NOMO-1 (cell line): ENCODE measurements at regions not wholly inside any gene's neighbourhood (a gene's known extent, or its start where the extent isn't known, plus 50 kb on each side); places are given as distances from the start of the nearest gene placed in this dataset.
"Not testable (repeated sequence)": the region's sequence is repeated elsewhere in the genome, so short reads cannot be mapped to it uniquely, and the experiment has no call there.

Experiments used
- DNase-seq, 2 experiments: peaks; one replicate each; lab custom pipeline; 2025; ENCODE audit not compliant: unreplicated experiment in 2 of 2; lab: John Stamatoyannopoulos, UW

DNA sequence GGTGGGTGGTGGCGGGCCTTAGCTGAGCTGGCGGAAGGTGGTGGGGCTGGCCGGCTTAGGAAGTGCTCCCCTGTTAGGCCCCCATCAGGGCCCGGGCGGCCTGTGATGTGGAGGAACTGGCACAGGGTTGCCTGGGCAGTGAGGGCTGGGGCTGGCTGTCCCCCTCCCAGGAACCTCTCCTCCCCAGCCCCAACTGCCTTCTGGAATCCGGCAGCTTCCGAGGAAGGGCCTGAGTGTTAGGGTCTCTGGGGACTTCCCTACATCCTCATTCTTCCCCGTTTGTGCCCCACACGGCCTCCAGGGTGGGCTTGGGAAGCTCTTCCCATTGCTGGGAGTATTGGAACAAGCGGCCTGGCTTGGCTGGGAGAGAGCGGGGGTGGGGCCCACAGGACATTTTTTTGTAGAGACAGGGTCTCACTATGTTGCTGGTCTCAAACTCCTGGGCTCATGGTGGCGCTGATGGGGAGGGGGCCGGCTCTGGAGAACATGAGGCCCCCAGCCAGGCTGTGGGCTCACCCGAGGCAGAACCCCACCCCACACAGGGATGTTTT is 89.9 kb upstream of the CIBAR2 start:
- DNase-seq: no peak

- no peak for DNase-seq
These were observed 90.6 kb upstream of the CIBAR2 start for GRCh38 chr16:85202631-85203461.

DNA sequence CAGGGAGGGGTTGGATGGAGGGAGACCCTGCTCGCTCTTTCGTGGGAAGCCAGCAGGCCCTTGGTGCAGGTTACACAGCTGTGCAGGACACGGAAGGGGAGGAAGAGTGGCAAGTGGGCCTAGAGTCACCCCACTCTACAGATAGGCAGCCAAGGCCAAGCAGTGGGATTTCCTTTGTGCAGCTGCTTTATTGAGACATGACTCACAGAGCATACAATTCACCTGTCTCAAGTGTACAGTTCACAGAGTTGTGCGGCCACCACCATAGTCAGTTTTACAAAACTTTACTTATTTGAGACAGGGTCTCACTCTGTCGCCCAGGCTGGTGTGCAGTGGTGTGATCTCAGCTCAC is 91.2 kb upstream of the CIBAR2 start:
- DNase-seq: no peak

DNA sequence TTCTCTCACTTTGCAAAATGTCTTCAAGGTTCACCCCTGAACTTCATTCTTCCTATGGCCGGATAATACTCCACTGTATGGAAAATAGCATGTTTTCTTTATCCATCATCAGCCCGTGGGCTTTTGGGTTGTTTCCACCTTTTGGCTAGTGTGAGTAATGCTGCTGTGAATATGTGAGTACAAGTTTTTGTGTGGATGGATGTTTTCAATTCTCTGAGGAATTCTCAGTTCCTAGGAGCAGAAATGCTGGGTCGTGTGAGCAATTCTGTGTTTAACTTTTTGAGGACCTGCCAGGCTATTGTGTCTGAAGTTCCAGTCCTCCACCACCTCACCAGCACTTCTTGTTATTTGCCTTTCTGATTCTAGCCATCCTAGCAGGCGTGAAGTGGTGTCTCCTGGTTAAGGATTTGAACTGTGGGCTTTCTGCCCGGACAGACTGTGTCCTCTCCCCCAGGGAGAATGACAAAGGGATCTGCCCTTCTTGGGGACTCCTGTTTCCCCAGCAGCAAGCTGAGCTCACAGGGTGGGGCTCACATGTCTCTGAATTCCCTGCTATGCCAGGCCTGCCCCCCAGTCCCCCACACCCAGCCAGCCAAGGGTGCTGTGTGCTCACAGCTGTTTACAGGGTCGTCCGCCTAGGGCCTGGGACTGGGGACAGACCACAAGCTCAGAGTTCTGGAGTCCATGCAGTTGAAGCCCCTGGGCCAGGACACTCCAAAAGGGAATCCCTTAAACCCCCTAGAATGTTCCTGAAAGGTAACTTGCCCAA is 92.2 kb upstream of the CIBAR2 start:
- DNase-seq: no peak

DNA sequence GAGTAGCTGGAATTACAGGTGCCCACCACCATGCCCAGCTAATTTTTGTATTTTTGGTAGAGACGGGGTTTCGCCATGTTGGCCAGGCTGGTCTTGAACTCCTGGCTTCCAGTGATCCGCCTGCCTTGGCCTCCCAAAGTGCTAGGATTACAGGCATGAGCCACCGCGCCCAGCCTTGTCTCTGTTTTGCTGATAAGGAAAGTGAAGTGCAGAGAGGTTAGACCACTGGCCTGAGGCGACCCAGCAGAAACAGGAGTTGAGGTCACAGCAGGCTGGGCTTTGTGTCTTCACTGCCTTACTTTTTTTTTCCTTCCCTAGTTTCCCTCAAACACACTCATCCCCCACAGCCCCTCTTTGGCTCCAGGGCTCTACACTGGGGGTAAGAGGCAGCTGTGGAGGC is 93.0 kb upstream of the CIBAR2 start:
- DNase-seq: not testable (repeated sequence)

- DNase-seq: no peak
These were observed 93.6 kb upstream of the CIBAR2 start for GRCh38 chr16:85205747-85206471.

DNA sequence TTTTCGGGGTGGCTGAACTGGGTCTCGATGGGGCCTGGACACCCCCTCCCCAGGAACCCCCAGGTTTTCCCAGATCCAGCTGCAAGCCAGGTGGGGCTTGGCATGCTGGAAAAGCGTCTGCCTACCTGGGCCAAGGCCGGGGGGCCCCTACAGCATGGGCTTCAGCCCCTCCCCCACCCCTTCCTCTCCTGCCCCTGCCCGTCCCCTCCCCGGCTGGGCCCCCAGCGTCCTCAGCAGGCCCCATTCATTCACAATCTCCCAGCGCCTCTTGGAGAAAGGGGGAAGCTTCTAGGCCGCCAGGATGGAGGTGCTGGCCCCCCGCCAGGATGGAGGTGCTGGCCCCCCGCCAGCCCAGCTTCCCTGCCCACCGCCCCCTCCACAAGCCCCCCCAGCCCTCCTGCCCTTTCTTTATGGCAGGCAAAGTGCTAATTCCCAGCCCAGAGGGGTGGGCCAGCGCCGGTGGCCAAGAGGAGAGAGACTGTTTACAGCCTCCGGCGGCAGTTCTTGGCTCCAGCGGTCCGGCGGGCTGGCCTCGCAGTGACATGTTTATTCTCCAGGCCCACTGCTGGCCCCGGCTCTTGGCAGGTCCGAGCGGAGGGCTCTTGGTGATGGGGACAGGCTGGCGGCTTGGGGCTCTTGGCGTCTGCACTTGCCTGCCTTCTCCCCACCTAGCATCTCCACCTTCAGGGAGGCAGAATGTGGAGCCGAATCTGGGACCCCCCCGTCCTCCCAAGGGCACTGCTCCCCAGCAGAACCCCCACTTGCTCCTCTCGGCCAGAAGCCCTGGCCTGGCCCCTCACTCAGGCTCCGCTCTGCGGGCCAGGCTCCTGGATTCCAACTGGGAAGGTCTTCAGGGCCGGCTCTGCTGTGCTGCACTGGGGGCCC is 94.4 kb upstream of the CIBAR2 start:
- no peak for DNase-seq

DNA sequence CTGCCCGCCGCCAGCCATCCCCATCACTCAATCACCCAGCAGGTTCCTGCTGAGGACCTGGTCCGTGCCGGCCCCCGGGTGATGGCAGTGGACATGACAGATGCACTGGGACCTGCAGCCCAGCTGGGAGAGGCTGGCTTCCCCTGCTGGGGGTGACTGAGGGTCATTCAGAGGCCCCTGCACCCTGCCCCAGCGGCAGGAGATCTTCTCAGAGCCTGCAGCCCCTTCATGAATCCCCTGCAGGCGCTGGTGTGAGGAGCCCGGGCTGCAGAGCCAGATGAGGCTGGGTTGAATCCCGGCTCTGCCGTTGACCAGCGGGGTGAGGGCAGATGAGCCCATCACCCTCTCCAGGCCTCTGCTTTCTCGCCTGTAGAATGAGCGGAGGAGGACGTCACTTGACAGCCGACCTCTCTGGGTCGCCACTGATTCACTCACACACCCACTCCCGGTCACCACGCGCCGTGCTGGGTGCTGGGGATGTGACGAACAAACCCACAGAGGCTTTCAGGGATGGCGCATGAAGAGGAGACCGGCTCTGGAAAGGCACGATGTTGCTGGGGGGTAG is 95.2 kb upstream of the CIBAR2 start:
- DNase-seq: no peak

GRCh38 chr16:85208181-85208580 is 95.9 kb upstream of the CIBAR2 start:
- DNase-seq: no peak

GRCh38 chr16:85208643-85209520 is 96.6 kb upstream of the CIBAR2 start:
- DNase-seq: no peak

- no peak for DNase-seq
These were observed 97.4 kb upstream of the CIBAR2 start for GRCh38 chr16:85209526-85210121.

DNA sequence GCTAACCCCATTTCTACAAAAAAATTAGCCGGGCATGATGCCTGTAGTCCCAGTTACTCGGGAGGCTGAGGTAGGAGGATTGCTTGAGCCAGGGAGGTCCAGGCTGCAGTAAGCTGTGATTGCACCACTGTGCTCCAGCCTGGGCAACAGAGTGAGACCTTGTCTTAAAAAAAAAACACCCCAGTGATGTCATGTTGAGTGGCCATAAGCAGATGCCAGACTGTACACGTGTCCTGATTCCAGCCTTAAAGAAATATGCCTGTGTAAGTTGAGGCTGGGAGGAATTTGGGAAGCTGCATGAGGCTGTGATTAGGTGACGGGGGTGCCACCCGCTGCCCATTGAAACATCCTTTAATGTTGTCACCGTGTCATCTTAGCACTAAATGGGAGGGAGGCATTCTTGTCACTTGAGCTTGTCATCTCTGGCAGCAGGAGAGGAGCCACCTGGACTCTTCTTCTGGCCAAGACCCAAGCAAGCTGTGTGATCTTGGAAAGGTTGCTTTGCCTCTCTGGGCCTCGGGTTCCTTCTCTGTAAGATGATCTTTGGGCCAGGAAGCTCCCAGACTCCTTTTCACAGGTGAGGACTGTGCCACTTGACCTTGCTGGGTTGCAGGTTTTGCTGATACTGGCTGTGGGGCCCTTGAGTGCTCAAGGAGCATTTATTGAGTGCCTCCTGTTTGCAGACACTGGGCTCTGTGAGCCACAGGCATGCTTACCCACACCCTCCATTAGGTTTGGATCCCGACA is 98.3 kb upstream of the CIBAR2 start:
- DNase-seq: no peak

- DNase-seq: no peak
These were observed 99.1 kb upstream of the CIBAR2 start for GRCh38 chr16:85211271-85211801.

- no peak for DNase-seq
These were observed 101.8 kb upstream of the CIBAR2 start for GRCh38 chr16:85213926-85214675.

GRCh38 chr16:85215478-85216118 is 103.3 kb upstream of the CIBAR2 start:
- no peak for DNase-seq
